ENCODE measurements at regions not wholly inside any gene's neighbourhood (a gene's known extent, or its start where the extent isn't known, plus 50 kb on each side); places are given as distances from the start of the nearest gene placed in this dataset.

- H3K27ac ChIP-seq (ENCODE audit: low read depth in 1 of 2, low read length in 2 of 2) = no peak overlapping the region
- no peak for ATAC-seq (ENCODE audit: poor library complexity)
- no peaks in the 10 kb centered on the region for H3K36me3 Mint-ChIP-seq (ENCODE audit: low read depth)
- no peaks in the 10 kb centered on the region for H3K27me3 ChIP-seq (ENCODE audit: control insufficient read depth in 1 of 2, insufficient read depth in 2 of 2, low read length in 2 of 2)
- DNase-seq = no peak
- no peak overlapping the region for H3K4me3 Mint-ChIP-seq
- H3K27ac Mint-ChIP-seq = no peak overlapping the region
- H3K4me1 Mint-ChIP-seq (ENCODE audit: low read depth) = no peaks in the 10 kb centered on the region
- TF ChIP-seq CTCF (IDR thresholded peaks at IDR 0.05) = no peak
- POLR2A ChIA-PET = no interaction called here
- intact Hi-C loops (cut with DNase I, micrococcal nuclease) = no loop called here
- H3K9me3 Mint-ChIP-seq = no peaks in the 10 kb centered on the region
- H3K4me1 ChIP-seq (ENCODE audit: insufficient read depth, low read length) = no peaks in the 10 kb centered on the region
- no peaks in the 10 kb centered on the region for H3K9me3 ChIP-seq (ENCODE audit: control insufficient read depth in 1 of 2, insufficient read depth in 1 of 2, low read length in 2 of 2)
- CTCF ChIA-PET = no interaction called here
- peaks cover 5% of the 10 kb centered on the region for H3K27me3 Mint-ChIP-seq
- no peaks in the 10 kb centered on the region for H3K36me3 ChIP-seq (ENCODE audit: insufficient read depth, low read length)
- no peak overlapping the region for H3K4me3 ChIP-seq (ENCODE audit: low read length)
These were observed 129.4 kb upstream of the TMEM45B start for GRCh38 chr11:129686269-129686668.

- Mint-ChIP-seq H3K27ac (no peak overlapping the region), H3K36me3 (ENCODE audit: low read depth) (no peaks in the 10 kb centered on the region), H3K27me3 (peaks cover 17% of the 10 kb centered on the region), H3K4me1 (ENCODE audit: low read depth) (peaks cover 8% of the 10 kb centered on the region), H3K9me3 (no peaks in the 10 kb centered on the region), H3K4me3 (no peak overlapping the region)
- ATAC-seq (ENCODE audit: poor library complexity) (no peak), DNase-seq (no peak)
- Histone ChIP-seq H3K4me1 (ENCODE audit: insufficient read depth, low read length) (peaks cover 10% of the 10 kb centered on the region), H3K9me3 (ENCODE audit: control insufficient read depth in 1 of 2, insufficient read depth in 1 of 2, low read length in 2 of 2) (no peaks in the 10 kb centered on the region), H3K27ac (ENCODE audit: low read depth in 1 of 2, low read length in 2 of 2) (no peak overlapping the region), H3K27me3 (ENCODE audit: control insufficient read depth in 1 of 2, insufficient read depth in 2 of 2, low read length in 2 of 2) (no peaks in the 10 kb centered on the region), H3K4me3 (ENCODE audit: low read length) (no peak overlapping the region), H3K36me3 (ENCODE audit: insufficient read depth, low read length) (no peaks in the 10 kb centered on the region)
- intact Hi-C loops (cut with DNase I, micrococcal nuclease) = no loop called here
- POLR2A ChIA-PET = no interaction called here
- CTCF ChIA-PET = no interaction called here
- TF ChIP-seq CTCF (IDR thresholded peaks at IDR 0.05) = no peak
These were observed 124.5 kb upstream of the TMEM45B start for GRCh38 chr11:129691142-129691541.

GRCh38 chr11:129694538-129694937 lies 121.1 kb upstream of the TMEM45B start:
- TF ChIP-seq CTCF (IDR thresholded peaks at IDR 0.05) = no peak
- ChIA-PET CTCF (no interaction called here), POLR2A (no interaction called here)
- Mint-ChIP-seq H3K4me1 (ENCODE audit: low read depth) (peaks cover 8% of the 10 kb centered on the region), H3K9me3 (no peaks in the 10 kb centered on the region), H3K27ac (no peak overlapping the region), H3K27me3 (peaks cover 28% of the 10 kb centered on the region), H3K36me3 (ENCODE audit: low read depth) (no peaks in the 10 kb centered on the region), H3K4me3 (peak overlapping the region; percentile 65)
- Histone ChIP-seq H3K9me3 (ENCODE audit: control insufficient read depth in 1 of 2, insufficient read depth in 1 of 2, low read length in 2 of 2) (no peaks in the 10 kb centered on the region), H3K4me3 (ENCODE audit: low read length) (no peak overlapping the region), H3K4me1 (ENCODE audit: insufficient read depth, low read length) (peaks cover 10% of the 10 kb centered on the region), H3K27ac (ENCODE audit: low read depth in 1 of 2, low read length in 2 of 2) (no peak overlapping the region), H3K27me3 (ENCODE audit: control insufficient read depth in 1 of 2, insufficient read depth in 2 of 2, low read length in 2 of 2) (no peaks in the 10 kb centered on the region), H3K36me3 (ENCODE audit: insufficient read depth, low read length) (no peaks in the 10 kb centered on the region)
- ATAC-seq (ENCODE audit: poor library complexity) = no peak
- intact Hi-C loops (cut with DNase I, micrococcal nuclease) = no loop called here
- DNase-seq = peak in 2 of 14 experiments; percentile 3 to 21

Measured in CD4-positive, alpha-beta T cell (primary cell).